ENCODE measurements at regions not wholly inside any gene's neighbourhood (a gene's known extent, or its start where the extent isn't known, plus 50 kb on each side); places are given as distances from the start of the nearest gene placed in this dataset.

GRCh38 chr5:161064781-161065180 lies 212.8 kb upstream of the ATP10B start:
- DNase-seq (ENCODE audit: low read depth, low spot score), result no peak
- no peak overlapping the region for H3K4me3 ChIP-seq (replicated peaks in 1 of 2; ENCODE audit: low read depth in 1 of 2, low read length in 2 of 2)
- ChIA-PET CTCF (no interaction called here), RAD21 (ENCODE audit: low non-redundant PET in 1 of 2, low total read pairs in 2 of 2, uncharacterized antibody in 2 of 2, unreplicated experiment in 2 of 2) (no interaction called here), POLR2A (no interaction called here)
- TF ChIP-seq, protein P1, sequence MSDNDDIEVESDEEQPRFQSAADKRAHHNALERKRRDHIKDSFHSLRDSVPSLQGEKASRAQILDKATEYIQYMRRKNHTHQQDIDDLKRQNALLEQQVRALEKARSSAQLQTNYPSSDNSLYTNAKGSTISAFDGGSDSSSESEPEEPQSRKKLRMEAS (IDR thresholded peaks at IDR 0.05), result no peak
- no peak for TF ChIP-seq ZFX (IDR thresholded peaks at IDR 0.05)
- no peaks in the 10 kb centered on the region for H3K36me3 ChIP-seq (ENCODE audit: control insufficient read depth in 1 of 2, insufficient read depth in 2 of 2, low read length in 2 of 2)
- H4K20me1 ChIP-seq (ENCODE audit: insufficient read depth), result no peaks in the 10 kb centered on the region
- no peaks in the 10 kb centered on the region for H3K79me2 ChIP-seq (ENCODE audit: insufficient read depth, low read length)
- no peak overlapping the region for H3K27ac ChIP-seq (ENCODE audit: low read depth, low read length)
- H3K4me2 ChIP-seq (ENCODE audit: low read length), result no peak overlapping the region
- no peak overlapping the region for H3K9ac ChIP-seq (ENCODE audit: low read length)
- no peaks in the 10 kb centered on the region for H3K27me3 ChIP-seq (ENCODE audit: insufficient read depth, low read length)
- H2AFZ ChIP-seq (ENCODE audit: low read depth, low read length, poor library complexity, severe bottlenecking), result no peak overlapping the region
- no TSS peak for BruUV-seq (replicated peaks)
- no peaks in the 10 kb centered on the region for H3K4me1 ChIP-seq (ENCODE audit: control insufficient read depth in 1 of 2, insufficient read depth in 2 of 2, low read length in 2 of 2)
- intact Hi-C loops (cut with micrococcal nuclease), result no loop called here
- peaks cover 0 to 4% of the 10 kb centered on the region in 2 experiments; a peak in 1 of 4 replicates for H3K9me3 ChIP-seq (ENCODE audit: control insufficient read depth in 1 of 2, insufficient read depth in 1 of 2, low read depth in 1 of 2, low read length in 2 of 2)
- ATAC-seq, result no peak
- no peaks in the 10 kb centered on the region for H3K9me2 ChIP-seq (ENCODE audit: insufficient read depth)

DNA sequence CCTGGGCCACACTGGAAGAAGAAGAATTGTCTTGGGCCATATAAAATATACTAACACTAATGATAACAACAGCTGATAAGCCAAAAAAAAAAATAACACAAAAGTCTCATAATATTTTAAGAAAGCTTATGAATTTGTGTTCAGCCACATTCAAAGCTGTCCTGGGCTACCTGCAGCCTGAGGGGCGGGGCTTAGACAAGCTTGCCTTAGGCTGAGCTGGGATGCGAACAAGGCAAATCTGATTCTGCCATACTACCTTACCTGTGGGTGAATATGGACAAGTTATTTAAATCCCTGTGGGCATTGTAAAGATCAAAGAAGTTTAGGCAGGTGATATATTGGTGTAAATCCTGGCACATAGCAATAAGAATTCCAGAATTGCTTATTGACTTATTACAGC lies 212.3 kb upstream of the ATP10B start:
- H3K9ac ChIP-seq (ENCODE audit: low read length), result no peak overlapping the region
- no TSS peak for BruUV-seq (replicated peaks)
- no peaks in the 10 kb centered on the region for H4K20me1 ChIP-seq (ENCODE audit: insufficient read depth)
- no peak overlapping the region for H3K4me2 ChIP-seq (ENCODE audit: low read length)
- ATAC-seq (no peak), DNase-seq (ENCODE audit: low read depth, low spot score) (no peak)
- CTCF ChIA-PET, result no interaction called here
- no peak for TF ChIP-seq RAD21 (IDR thresholded peaks at IDR 0.05; ENCODE audit: low read depth)
- TF ChIP-seq, protein P2, sequence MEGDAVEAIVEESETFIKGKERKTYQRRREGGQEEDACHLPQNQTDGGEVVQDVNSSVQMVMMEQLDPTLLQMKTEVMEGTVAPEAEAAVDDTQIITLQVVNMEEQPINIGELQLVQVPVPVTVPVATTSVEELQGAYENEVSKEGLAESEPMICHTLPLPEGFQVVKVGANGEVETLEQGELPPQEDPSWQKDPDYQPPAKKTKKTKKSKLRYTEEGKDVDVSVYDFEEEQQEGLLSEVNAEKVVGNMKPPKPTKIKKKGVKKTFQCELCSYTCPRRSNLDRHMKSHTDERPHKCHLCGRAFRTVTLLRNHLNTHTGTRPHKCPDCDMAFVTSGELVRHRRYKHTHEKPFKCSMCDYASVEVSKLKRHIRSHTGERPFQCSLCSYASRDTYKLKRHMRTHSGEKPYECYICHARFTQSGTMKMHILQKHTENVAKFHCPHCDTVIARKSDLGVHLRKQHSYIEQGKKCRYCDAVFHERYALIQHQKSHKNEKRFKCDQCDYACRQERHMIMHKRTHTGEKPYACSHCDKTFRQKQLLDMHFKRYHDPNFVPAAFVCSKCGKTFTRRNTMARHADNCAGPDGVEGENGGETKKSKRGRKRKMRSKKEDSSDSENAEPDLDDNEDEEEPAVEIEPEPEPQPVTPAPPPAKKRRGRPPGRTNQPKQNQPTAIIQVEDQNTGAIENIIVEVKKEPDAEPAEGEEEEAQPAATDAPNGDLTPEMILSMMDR (IDR thresholded peaks at IDR 0.05 in 2 of 3, conservative IDR thresholded peaks at IDR 0.05 in 1 of 3; ENCODE audit: borderline replicate concordance in 1 of 3, insufficient read depth in 1 of 3, low read depth in 2 of 3, low read length in 2 of 3), result no peak
- TF ChIP-seq, protein P3, sequence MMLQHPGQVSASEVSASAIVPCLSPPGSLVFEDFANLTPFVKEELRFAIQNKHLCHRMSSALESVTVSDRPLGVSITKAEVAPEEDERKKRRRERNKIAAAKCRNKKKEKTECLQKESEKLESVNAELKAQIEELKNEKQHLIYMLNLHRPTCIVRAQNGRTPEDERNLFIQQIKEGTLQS (IDR thresholded peaks at IDR 0.05), result no peak
- no peaks in the 10 kb centered on the region for H3K27me3 ChIP-seq (ENCODE audit: insufficient read depth, low read length)
- H3K27ac ChIP-seq (ENCODE audit: low read depth, low read length), result no peak overlapping the region
- no peaks in the 10 kb centered on the region for H3K79me2 ChIP-seq (ENCODE audit: insufficient read depth, low read length)
- no peaks in the 10 kb centered on the region for H3K9me2 ChIP-seq (ENCODE audit: insufficient read depth)
- intact Hi-C loops (cut with micrococcal nuclease), result no loop called here
- no peak overlapping the region for H2AFZ ChIP-seq (ENCODE audit: low read depth, low read length, poor library complexity, severe bottlenecking)
- H3K36me3 ChIP-seq (ENCODE audit: control insufficient read depth in 1 of 2, insufficient read depth in 2 of 2, low read length in 2 of 2), result no peaks in the 10 kb centered on the region
- POLR2A ChIA-PET, result no interaction called here
- RAD21 ChIA-PET (ENCODE audit: low non-redundant PET in 1 of 2, low total read pairs in 2 of 2, uncharacterized antibody in 2 of 2, unreplicated experiment in 2 of 2), result no interaction called here
- no peak overlapping the region for H3K4me3 ChIP-seq (replicated peaks in 1 of 2; ENCODE audit: low read depth in 1 of 2, low read length in 2 of 2)
- H3K4me1 ChIP-seq (ENCODE audit: control insufficient read depth in 1 of 2, insufficient read depth in 2 of 2, low read length in 2 of 2), result no peaks in the 10 kb centered on the region
- H3K9me3 ChIP-seq (ENCODE audit: control insufficient read depth in 1 of 2, insufficient read depth in 1 of 2, low read depth in 1 of 2, low read length in 2 of 2), result peaks cover 0 to 4% of the 10 kb centered on the region in 2 experiments; a peak in 1 of 4 replicates

All from HCT116 (cell line).